ENCODE measurements at regions not wholly inside any gene's neighbourhood (a gene's known extent, or its start where the extent isn't known, plus 50 kb on each side); places are given as distances from the start of the nearest gene placed in this dataset.

DNA sequence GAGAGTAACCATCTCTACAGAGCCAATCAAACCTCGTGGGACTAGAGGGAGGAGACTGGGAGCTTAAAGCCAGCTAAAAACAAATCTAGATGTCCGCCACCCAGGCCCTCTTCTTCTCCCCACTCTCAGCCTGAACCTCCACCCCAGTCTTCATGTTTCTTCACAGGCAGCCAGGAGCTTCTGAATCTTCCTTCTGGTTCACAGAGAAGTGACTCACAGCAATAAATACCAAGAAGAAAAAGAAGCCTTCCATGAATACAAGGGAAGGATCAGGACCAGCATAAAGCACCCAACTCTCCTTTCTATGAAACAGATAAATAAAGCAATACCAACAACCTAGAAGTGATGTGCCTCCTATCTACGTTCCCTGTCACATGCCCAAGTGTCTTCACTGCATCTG lies 103.3 kb upstream of the SLIT3 start:
- DNase-seq (ENCODE audit: low spot score) (no peak), ATAC-seq (no peak)
- Mint-ChIP-seq H3K9me3 (peaks cover 4% of the 10 kb centered on the region), H3K27me3 (ENCODE audit: low read depth) (no peaks in the 10 kb centered on the region), H3K4me3 (no peak overlapping the region), H3K27ac (no peak overlapping the region), H3K4me1 (peaks cover 19% of the 10 kb centered on the region), H3K36me3 (no peaks in the 10 kb centered on the region)
- ChIA-PET CTCF (no interaction called here), POLR2A (no interaction called here)
- no peak for TF ChIP-seq ZNF396 (CRISPR knock-in tag; IDR thresholded peaks at IDR 0.05; ENCODE audit: borderline replicate concordance)
- no peak for TF ChIP-seq NFATC4 (CRISPR knock-in tag; IDR thresholded peaks at IDR 0.05)
- TF ChIP-seq JAZF1 (CRISPR knock-in tag; IDR thresholded peaks at IDR 0.05): no peak
- no peak for TF ChIP-seq ZNF138 (CRISPR knock-in tag; conservative IDR thresholded peaks at IDR 0.05)
- TF ChIP-seq, protein P1, sequence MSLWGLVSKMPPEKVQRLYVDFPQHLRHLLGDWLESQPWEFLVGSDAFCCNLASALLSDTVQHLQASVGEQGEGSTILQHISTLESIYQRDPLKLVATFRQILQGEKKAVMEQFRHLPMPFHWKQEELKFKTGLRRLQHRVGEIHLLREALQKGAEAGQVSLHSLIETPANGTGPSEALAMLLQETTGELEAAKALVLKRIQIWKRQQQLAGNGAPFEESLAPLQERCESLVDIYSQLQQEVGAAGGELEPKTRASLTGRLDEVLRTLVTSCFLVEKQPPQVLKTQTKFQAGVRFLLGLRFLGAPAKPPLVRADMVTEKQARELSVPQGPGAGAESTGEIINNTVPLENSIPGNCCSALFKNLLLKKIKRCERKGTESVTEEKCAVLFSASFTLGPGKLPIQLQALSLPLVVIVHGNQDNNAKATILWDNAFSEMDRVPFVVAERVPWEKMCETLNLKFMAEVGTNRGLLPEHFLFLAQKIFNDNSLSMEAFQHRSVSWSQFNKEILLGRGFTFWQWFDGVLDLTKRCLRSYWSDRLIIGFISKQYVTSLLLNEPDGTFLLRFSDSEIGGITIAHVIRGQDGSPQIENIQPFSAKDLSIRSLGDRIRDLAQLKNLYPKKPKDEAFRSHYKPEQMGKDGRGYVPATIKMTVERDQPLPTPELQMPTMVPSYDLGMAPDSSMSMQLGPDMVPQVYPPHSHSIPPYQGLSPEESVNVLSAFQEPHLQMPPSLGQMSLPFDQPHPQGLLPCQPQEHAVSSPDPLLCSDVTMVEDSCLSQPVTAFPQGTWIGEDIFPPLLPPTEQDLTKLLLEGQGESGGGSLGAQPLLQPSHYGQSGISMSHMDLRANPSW (CRISPR knock-in tag; conservative IDR thresholded peaks at IDR 0.05; ENCODE audit: low read depth): no peak
- TF ChIP-seq ELF4 (CRISPR knock-in tag; IDR thresholded peaks at IDR 0.05; ENCODE audit: low read depth): no peak
- TF ChIP-seq, protein P2, sequence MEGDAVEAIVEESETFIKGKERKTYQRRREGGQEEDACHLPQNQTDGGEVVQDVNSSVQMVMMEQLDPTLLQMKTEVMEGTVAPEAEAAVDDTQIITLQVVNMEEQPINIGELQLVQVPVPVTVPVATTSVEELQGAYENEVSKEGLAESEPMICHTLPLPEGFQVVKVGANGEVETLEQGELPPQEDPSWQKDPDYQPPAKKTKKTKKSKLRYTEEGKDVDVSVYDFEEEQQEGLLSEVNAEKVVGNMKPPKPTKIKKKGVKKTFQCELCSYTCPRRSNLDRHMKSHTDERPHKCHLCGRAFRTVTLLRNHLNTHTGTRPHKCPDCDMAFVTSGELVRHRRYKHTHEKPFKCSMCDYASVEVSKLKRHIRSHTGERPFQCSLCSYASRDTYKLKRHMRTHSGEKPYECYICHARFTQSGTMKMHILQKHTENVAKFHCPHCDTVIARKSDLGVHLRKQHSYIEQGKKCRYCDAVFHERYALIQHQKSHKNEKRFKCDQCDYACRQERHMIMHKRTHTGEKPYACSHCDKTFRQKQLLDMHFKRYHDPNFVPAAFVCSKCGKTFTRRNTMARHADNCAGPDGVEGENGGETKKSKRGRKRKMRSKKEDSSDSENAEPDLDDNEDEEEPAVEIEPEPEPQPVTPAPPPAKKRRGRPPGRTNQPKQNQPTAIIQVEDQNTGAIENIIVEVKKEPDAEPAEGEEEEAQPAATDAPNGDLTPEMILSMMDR (IDR thresholded peaks at IDR 0.05): no peak
- TF ChIP-seq ZNF121 (CRISPR knock-in tag; IDR thresholded peaks at IDR 0.05): no peak
- TF ChIP-seq, protein P3, sequence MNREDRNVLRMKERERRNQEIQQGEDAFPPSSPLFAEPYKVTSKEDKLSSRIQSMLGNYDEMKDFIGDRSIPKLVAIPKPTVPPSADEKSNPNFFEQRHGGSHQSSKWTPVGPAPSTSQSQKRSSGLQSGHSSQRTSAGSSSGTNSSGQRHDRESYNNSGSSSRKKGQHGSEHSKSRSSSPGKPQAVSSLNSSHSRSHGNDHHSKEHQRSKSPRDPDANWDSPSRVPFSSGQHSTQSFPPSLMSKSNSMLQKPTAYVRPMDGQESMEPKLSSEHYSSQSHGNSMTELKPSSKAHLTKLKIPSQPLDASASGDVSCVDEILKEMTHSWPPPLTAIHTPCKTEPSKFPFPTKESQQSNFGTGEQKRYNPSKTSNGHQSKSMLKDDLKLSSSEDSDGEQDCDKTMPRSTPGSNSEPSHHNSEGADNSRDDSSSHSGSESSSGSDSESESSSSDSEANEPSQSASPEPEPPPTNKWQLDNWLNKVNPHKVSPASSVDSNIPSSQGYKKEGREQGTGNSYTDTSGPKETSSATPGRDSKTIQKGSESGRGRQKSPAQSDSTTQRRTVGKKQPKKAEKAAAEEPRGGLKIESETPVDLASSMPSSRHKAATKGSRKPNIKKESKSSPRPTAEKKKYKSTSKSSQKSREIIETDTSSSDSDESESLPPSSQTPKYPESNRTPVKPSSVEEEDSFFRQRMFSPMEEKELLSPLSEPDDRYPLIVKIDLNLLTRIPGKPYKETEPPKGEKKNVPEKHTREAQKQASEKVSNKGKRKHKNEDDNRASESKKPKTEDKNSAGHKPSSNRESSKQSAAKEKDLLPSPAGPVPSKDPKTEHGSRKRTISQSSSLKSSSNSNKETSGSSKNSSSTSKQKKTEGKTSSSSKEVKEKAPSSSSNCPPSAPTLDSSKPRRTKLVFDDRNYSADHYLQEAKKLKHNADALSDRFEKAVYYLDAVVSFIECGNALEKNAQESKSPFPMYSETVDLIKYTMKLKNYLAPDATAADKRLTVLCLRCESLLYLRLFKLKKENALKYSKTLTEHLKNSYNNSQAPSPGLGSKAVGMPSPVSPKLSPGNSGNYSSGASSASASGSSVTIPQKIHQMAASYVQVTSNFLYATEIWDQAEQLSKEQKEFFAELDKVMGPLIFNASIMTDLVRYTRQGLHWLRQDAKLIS (CRISPR knock-in tag; IDR thresholded peaks at IDR 0.05; ENCODE audit: borderline replicate concordance): no peak
- TF ChIP-seq FOXP1 (CRISPR knock-in tag; IDR thresholded peaks at IDR 0.05; ENCODE audit: borderline replicate concordance): no peak
- TF ChIP-seq, protein P4, sequence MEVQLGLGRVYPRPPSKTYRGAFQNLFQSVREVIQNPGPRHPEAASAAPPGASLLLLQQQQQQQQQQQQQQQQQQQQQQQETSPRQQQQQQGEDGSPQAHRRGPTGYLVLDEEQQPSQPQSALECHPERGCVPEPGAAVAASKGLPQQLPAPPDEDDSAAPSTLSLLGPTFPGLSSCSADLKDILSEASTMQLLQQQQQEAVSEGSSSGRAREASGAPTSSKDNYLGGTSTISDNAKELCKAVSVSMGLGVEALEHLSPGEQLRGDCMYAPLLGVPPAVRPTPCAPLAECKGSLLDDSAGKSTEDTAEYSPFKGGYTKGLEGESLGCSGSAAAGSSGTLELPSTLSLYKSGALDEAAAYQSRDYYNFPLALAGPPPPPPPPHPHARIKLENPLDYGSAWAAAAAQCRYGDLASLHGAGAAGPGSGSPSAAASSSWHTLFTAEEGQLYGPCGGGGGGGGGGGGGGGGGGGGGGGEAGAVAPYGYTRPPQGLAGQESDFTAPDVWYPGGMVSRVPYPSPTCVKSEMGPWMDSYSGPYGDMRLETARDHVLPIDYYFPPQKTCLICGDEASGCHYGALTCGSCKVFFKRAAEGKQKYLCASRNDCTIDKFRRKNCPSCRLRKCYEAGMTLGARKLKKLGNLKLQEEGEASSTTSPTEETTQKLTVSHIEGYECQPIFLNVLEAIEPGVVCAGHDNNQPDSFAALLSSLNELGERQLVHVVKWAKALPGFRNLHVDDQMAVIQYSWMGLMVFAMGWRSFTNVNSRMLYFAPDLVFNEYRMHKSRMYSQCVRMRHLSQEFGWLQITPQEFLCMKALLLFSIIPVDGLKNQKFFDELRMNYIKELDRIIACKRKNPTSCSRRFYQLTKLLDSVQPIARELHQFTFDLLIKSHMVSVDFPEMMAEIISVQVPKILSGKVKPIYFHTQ (CRISPR knock-in tag; IDR thresholded peaks at IDR 0.05): no peak
- TF ChIP-seq, protein P5, sequence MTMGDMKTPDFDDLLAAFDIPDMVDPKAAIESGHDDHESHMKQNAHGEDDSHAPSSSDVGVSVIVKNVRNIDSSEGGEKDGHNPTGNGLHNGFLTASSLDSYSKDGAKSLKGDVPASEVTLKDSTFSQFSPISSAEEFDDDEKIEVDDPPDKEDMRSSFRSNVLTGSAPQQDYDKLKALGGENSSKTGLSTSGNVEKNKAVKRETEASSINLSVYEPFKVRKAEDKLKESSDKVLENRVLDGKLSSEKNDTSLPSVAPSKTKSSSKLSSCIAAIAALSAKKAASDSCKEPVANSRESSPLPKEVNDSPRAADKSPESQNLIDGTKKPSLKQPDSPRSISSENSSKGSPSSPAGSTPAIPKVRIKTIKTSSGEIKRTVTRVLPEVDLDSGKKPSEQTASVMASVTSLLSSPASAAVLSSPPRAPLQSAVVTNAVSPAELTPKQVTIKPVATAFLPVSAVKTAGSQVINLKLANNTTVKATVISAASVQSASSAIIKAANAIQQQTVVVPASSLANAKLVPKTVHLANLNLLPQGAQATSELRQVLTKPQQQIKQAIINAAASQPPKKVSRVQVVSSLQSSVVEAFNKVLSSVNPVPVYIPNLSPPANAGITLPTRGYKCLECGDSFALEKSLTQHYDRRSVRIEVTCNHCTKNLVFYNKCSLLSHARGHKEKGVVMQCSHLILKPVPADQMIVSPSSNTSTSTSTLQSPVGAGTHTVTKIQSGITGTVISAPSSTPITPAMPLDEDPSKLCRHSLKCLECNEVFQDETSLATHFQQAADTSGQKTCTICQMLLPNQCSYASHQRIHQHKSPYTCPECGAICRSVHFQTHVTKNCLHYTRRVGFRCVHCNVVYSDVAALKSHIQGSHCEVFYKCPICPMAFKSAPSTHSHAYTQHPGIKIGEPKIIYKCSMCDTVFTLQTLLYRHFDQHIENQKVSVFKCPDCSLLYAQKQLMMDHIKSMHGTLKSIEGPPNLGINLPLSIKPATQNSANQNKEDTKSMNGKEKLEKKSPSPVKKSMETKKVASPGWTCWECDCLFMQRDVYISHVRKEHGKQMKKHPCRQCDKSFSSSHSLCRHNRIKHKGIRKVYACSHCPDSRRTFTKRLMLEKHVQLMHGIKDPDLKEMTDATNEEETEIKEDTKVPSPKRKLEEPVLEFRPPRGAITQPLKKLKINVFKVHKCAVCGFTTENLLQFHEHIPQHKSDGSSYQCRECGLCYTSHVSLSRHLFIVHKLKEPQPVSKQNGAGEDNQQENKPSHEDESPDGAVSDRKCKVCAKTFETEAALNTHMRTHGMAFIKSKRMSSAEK (CRISPR knock-in tag; IDR thresholded peaks at IDR 0.05; ENCODE audit: borderline replicate concordance): no peak

All from WTC11 (cell line).